HCT116 (cell line): ENCODE measurements at regions not wholly inside any gene's neighbourhood (a gene's known extent, or its start where the extent isn't known, plus 50 kb on each side); places are given as distances from the start of the nearest gene placed in this dataset.

Experiments used
- ATAC-seq: fragments of 200-7000 bp; cut with Tn5 transposase; 2 replicates; pipeline ENCODE4 v1.9.1; 2020; ENCODE audit warnings: mild to moderate bottlenecking, moderate library complexity
- BruUV-seq: library from RNA; stranded (reverse); fragments of 400-500 nt; replicated peaks from 2 replicates; lab custom pipeline; 2021; lab: Mats Ljungman, UMichigan
- CTCF ChIA-PET: fragments of 300-600 bp; sonication (Branson Sonifier 250); formaldehyde crosslinking; loops from one replicate; lab custom pipeline; 2021; ENCODE audit warnings: antibody characterized with exemption; lab: Charles Lee
- POLR2A ChIA-PET: fragments of 300-600, 350-600 bp; sonication (Branson Sonifier 250); formaldehyde crosslinking; loops from one replicate; lab custom pipeline; 2021; ENCODE audit warnings: antibody characterized with exemption; lab: Charles Lee
- RAD21 ChIA-PET, 2 experiments: fragments of 300-600 bp; sonication (Branson Sonifier 250); formaldehyde crosslinking; loops; one replicate each; lab custom pipeline; 2023; ENCODE audit warnings: low total read pairs in 2 of 2; ENCODE audit not compliant: uncharacterized antibody in 2 of 2, unreplicated experiment in 2 of 2, low non-redundant PET in 1 of 2; lab: Charles Lee
- DNase-seq: peaks from one replicate; pipeline ENCODE4 v3.0.0-alpha.2; 2010; ENCODE audit warnings: low read depth, low spot score
- H2AFZ ChIP-seq: fragments of 200-600 bp; shearing (Covaris generic), sonication (generic); 2 replicates; pipeline ENCODE4 v1.6.1; 2017; ENCODE audit warnings: low read depth, mixed run types, mixed read lengths, antibody characterized with exemption, low read length; ENCODE audit not compliant: poor library complexity, severe bottlenecking
- H3K27ac ChIP-seq: 2 replicates; pipeline ENCODE4 v1.5.1; 2012; ENCODE audit warnings: low read depth, low read length
- H3K27me3 ChIP-seq: fragments of 200-600 bp; sonication (generic); 2 replicates; pipeline ENCODE4 v1.6.1; 2016; ENCODE audit warnings: mixed run types, low read length, mixed read lengths; ENCODE audit not compliant: insufficient read depth
- H3K36me3 ChIP-seq, 2 experiments: fragments of 200-500 bp in 1 of 2; fragments of 200-600 bp in 1 of 2; sonication (Bioruptor generic) in 1 of 2; sonication (generic) in 1 of 2; 2 replicates each; pipeline versions ENCODE4 v1.5.1 to v1.6.1; 2014 to 2016; ENCODE audit warnings: low read length in 2 of 2, inconsistent platforms in 1 of 2, mixed read lengths in 1 of 2, mixed run types in 1 of 2; ENCODE audit not compliant: insufficient read depth in 2 of 2, control insufficient read depth in 1 of 2
- H3K4me1 ChIP-seq, 2 experiments: fragments of 200-600 bp in 1 of 2; sonication (generic) in 1 of 2; 2 replicates each; pipeline versions ENCODE4 v1.5.1 to v1.6.1; 2012 to 2017; ENCODE audit warnings: low read length in 2 of 2, inconsistent platforms in 1 of 2, mild to moderate bottlenecking in 1 of 2, mixed read lengths in 1 of 2, mixed run types in 1 of 2, moderate library complexity in 1 of 2; ENCODE audit not compliant: insufficient read depth in 2 of 2, control insufficient read depth in 1 of 2
- H3K4me2 ChIP-seq: fragments of 200-600 bp; sonication (generic); 2 replicates; pipeline ENCODE4 v1.6.1; 2017; ENCODE audit warnings: mixed run types, low read length, mixed read lengths
- H3K4me3 ChIP-seq, 2 experiments: fragments of 200-600 bp in 1 of 2; sonication (generic) in 1 of 2; replicated peaks in 1 of 2; 2 replicates each; pipeline ENCODE4 v1.5.1; 2011 to 2016; ENCODE audit warnings: low read length in 2 of 2, control low read depth in 1 of 2, low read depth in 1 of 2, mild to moderate bottlenecking in 1 of 2, mixed read lengths in 1 of 2, mixed run types in 1 of 2
- H3K79me2 ChIP-seq: fragments of 200-600 bp; sonication (generic); 2 replicates; pipeline ENCODE4 v1.6.1; 2017; ENCODE audit warnings: mild to moderate bottlenecking, mixed run types, low read length, moderate library complexity, mixed read lengths; ENCODE audit not compliant: insufficient read depth
- H3K9ac ChIP-seq: fragments of 200-600 bp; sonication (generic); 2 replicates; pipeline ENCODE4 v1.6.1; 2016; ENCODE audit warnings: low read length, mixed read lengths
- H3K9me2 ChIP-seq: fragments of 200-600 bp; sonication (generic), shearing (Covaris generic); 2 replicates; pipeline ENCODE4 v1.6.1; 2017; ENCODE audit warnings: mixed run types, mild to moderate bottlenecking, moderate library complexity; ENCODE audit not compliant: insufficient read depth
- H3K9me3 ChIP-seq, 2 experiments: fragments of 200-500 bp in 1 of 2; fragments of 200-600 bp in 1 of 2; sonication (Bioruptor generic) in 1 of 2; sonication (generic) in 1 of 2; 2 replicates each; pipeline ENCODE4 v1.6.1; 2014 to 2017; ENCODE audit warnings: low read length in 2 of 2, mixed read lengths in 2 of 2, inconsistent platforms in 1 of 2, low read depth in 1 of 2, mild to moderate bottlenecking in 1 of 2, mixed run types in 1 of 2, moderate library complexity in 1 of 2; ENCODE audit not compliant: control insufficient read depth in 1 of 2, insufficient read depth in 1 of 2
- H4K20me1 ChIP-seq: fragments of 200-600 bp; sonication (generic), shearing (Covaris generic); 2 replicates; pipeline ENCODE4 v1.6.1; 2017; ENCODE audit warnings: mixed run types, mild to moderate bottlenecking, moderate library complexity; ENCODE audit not compliant: insufficient read depth
- ATF3 ChIP-seq: IDR thresholded peaks from 2 replicates; pipeline ENCODE4 v1.6.1; 2012
- CBX3 ChIP-seq: IDR thresholded peaks from 2 replicates; pipeline ENCODE4 v1.6.1; 2012; ENCODE audit warnings: low read depth
- CTCF ChIP-seq, 3 experiments: fragments of 200-600 bp in 1 of 3; sonication (generic) in 1 of 3; IDR thresholded peaks in 2 of 3; conservative IDR thresholded peaks in 1 of 3; 2 replicates each; pipeline ENCODE4 v1.5.1; 2012 to 2017; ENCODE audit warnings: low read depth in 2 of 3, low read length in 2 of 3, antibody characterized with exemption in 1 of 3, borderline replicate concordance in 1 of 3, control low read depth in 1 of 3, mild to moderate bottlenecking in 1 of 3, mixed read lengths in 1 of 3, mixed run types in 1 of 3, moderate library complexity in 1 of 3; ENCODE audit not compliant: insufficient read depth in 1 of 3
- EGR1 ChIP-seq: IDR thresholded peaks from 2 replicates; pipeline ENCODE4 v1.6.1; 2012; ENCODE audit warnings: low read depth
- EZH2 ChIP-seq: fragments of 200-600 bp; sonication (generic); IDR thresholded peaks from 2 replicates; pipeline ENCODE4 v1.6.1; 2017; ENCODE audit warnings: antibody characterized with exemption, mixed run types
- FOSL1 ChIP-seq: IDR thresholded peaks from 2 replicates; pipeline ENCODE4 v1.6.1; 2012; ENCODE audit warnings: low read depth
- JUND ChIP-seq: IDR thresholded peaks from 2 replicates; pipeline ENCODE4 v1.6.1; 2012
- MAX ChIP-seq: IDR thresholded peaks from 2 replicates; pipeline ENCODE4 v1.6.1; 2012
- POLR2A ChIP-seq: IDR thresholded peaks from 2 replicates; pipeline ENCODE4 v1.7.0; 2011; ENCODE audit warnings: borderline replicate concordance; ENCODE audit not compliant: insufficient read depth, insufficient read length; ENCODE audit errors: extremely low read depth
- POLR2AphosphoS5 ChIP-seq: IDR thresholded peaks from 2 replicates; pipeline ENCODE4 v1.6.1; 2011; ENCODE audit warnings: mild to moderate bottlenecking, low read depth, low read length, moderate library complexity
- RAD21 ChIP-seq: IDR thresholded peaks from 2 replicates; pipeline ENCODE4 v1.6.1; 2012; ENCODE audit warnings: low read depth, mild to moderate bottlenecking
- SRF ChIP-seq: IDR thresholded peaks from 2 replicates; pipeline ENCODE4 v1.6.1; 2012; ENCODE audit warnings: low read depth
- TCF7L2 ChIP-seq: IDR thresholded peaks from 2 replicates; pipeline ENCODE4 v1.7.0; 2011; ENCODE audit warnings: borderline replicate concordance, inconsistent platforms; ENCODE audit not compliant: insufficient read depth, insufficient read length; ENCODE audit errors: extremely low read depth
- ZBTB33 ChIP-seq: IDR thresholded peaks from 2 replicates; pipeline ENCODE4 v1.6.1; 2011; ENCODE audit warnings: mild to moderate bottlenecking, low read length, moderate library complexity; ENCODE audit not compliant: insufficient replicate concordance; ENCODE audit errors: extremely low read depth
- ZFX ChIP-seq: fragments of 450-650 bp; IDR thresholded peaks from 2 replicates; pipeline ENCODE4 v1.6.1; 2017
- ZNF274 ChIP-seq: fragments of 200-500 bp; sonication (Bioruptor generic); IDR thresholded peaks from 2 replicates; pipeline ENCODE4 v1.6.1; 2014; ENCODE audit warnings: mild to moderate bottlenecking, low read depth, low read length, inconsistent platforms
- intact Hi-C: fragments of 100-400 bp; cut with micrococcal nuclease; formaldehyde crosslinking; loops from 2 replicates; pipeline ENCODE4 v1.10.0; 2022

GRCh38 chr18:78636260-78636659 lies 343.4 kb upstream of the SALL3 start:
- Histone ChIP-seq H2AFZ (no peak overlapping the region), H3K4me3 (no peak overlapping the region), H3K36me3 (no peaks in the 10 kb centered on the region), H3K4me2 (no peak overlapping the region), H3K9me3 (peaks cover 6 to 17% of the 10 kb centered on the region in 2 experiments; a peak in 2 of 4 replicates), H3K4me1 (no peaks in the 10 kb centered on the region), H3K79me2 (no peaks in the 10 kb centered on the region), H3K9me2 (no peaks in the 10 kb centered on the region), H4K20me1 (no peaks in the 10 kb centered on the region), H3K27ac (no peak overlapping the region), H3K27me3 (no peaks in the 10 kb centered on the region), H3K9ac (no peak overlapping the region)
- TF ChIP-seq TCF7L2 (no peak), POLR2A (no peak), JUND (no peak), EGR1 (no peak), ATF3 (no peak), MAX (no peak), CTCF (IDR thresholded peaks at IDR 0.05 in 2 of 3, conservative IDR thresholded peaks at IDR 0.05 in 1 of 3; ENCODE audit: borderline replicate concordance in 1 of 3, insufficient read depth in 1 of 3, low read depth in 2 of 3, low read length in 2 of 3) (no peak), POLR2AphosphoS5 (no peak), ZFX (no peak), CBX3 (no peak), RAD21 (no peak), SRF (no peak), EZH2 (no peak), FOSL1 (no peak), ZNF274 (no peak), ZBTB33 (no peak)
- no peak for ATAC-seq
- CTCF ChIA-PET = no interaction called here
- RAD21 ChIA-PET = no interaction called here
- POLR2A ChIA-PET = no interaction called here
- intact Hi-C loops = no loop called here
- no peak for DNase-seq
- no TSS peak for BruUV-seq
